Femur (tissue), 1 donor: ENCODE measurements at regions not wholly inside any gene's neighbourhood (a gene's known extent, or its start where the extent isn't known, plus 50 kb on each side); places are given as distances from the start of the nearest gene placed in this dataset.

Source experiments
- DNase-seq: peaks from one replicate; pipeline ENCODE4 v3.0.0-alpha.2; 2017

DNA sequence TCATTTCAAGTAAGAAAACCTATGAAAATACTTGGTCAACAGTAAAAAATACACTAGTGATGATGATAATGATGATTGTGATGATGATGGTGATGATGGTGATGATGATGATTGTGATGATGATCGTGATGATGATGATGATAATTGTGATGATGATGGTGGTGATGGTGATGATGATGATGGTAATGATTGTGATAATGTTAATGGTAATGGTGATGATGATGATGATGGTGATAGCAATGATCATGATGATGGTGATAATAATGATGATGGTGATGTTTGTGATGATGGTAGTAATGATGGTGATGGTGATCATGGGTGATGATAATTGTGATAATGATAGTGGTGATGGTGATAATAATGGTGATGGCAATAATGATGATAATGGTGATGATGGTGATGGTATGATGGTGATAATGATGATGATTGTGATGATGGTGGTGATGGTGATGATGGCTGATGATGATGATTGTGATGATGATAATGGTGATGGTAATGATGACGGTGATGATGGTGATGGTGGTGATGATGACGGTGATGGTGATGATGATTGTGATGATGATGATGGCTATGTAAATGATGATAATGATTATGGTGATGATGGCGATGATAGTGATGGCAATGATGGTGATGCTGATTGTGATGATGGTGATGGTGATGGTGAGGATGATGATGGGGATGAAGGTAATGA lies 62.1 kb downstream of the VCX3A start:
- DNase-seq, result no peak

DNA sequence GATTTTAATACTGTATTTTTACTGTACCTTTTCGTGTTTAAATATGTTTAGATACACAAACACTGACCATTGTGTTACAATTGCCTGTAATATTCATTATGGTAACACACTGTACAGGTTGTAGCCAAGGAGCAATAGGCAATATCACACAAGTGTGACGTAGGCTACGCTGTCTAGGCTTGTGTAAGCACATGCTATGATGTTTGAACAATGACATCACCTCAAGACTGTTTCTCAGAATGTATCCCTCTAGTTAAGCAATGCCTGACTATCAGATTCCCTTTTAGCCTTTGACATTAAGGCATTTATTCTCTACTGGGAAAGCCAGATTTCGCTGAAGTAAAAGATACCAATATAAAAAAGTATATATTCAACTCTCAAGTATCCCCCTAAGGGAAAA lies 66.2 kb downstream of the VCX3A start:
- DNase-seq, result no peak

DNA sequence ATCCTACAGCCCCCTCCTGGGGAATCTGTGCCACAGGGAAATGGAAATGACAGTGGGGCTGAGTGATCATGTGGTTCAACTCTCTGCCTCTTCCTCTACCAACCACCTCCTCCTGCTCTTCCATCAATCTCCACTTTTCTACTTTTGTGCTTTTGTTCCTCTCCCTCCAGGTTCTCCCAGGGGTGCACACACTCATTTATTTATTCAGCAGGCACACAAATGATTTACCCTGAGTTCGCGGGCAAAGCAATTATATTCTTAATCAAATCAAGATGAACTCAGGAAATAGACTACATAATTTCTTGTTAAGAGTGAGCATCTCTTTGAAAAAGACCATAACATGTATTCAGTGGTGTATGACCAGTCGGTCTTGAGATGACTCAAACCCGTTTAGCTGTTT lies 69.2 kb downstream of the VCX3A start:
- no peak for DNase-seq

DNA sequence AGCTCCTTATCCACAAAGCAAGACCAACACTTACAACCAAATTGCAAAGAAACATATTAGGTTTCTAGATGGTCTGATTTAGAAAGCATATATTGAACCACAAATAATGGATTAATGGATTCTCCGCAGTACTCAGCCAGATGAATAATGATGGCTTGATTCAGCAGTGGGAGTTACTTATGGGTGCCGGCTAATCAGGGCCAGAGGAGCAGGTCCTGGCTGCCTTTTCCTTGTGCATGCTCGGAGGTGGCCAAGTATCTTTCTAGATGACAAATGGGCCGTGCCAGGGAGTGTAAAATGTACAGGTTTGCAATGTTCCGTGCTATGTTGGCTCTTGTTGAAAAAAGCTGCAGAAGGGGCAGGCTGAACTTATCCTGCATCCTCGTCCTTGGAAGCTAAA lies 70.2 kb downstream of the VCX3A start:
- DNase-seq, result no peak

DNA sequence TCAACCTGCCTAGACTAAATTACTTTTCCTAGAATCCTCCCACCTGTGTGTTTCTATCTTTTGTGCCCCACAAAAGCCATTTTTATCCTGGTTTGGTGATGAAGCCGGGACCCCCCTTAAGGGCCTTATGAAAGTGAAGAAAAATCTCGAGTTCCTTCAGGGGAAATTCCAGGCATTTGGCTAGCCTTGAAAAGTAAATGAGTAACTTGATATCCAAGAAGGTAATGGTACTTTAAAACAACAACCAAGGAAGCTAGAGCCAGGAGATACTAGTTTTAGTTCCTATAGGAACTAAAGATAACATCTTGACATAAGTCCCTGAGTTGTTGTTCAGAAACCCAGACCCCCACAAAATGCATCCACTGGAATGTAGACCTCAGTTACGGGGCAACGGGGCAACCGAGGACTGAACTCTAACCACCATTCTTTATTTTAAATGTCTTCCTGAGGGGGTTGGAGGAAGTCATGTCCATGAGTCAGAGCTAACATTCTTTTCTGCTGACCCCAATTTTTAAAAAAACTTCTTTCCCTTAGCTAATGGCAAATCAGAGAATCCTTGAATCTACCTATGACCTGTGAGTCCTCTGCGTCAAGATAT lies 73.9 kb downstream of the VCX3A start:
- no peak for DNase-seq

DNA sequence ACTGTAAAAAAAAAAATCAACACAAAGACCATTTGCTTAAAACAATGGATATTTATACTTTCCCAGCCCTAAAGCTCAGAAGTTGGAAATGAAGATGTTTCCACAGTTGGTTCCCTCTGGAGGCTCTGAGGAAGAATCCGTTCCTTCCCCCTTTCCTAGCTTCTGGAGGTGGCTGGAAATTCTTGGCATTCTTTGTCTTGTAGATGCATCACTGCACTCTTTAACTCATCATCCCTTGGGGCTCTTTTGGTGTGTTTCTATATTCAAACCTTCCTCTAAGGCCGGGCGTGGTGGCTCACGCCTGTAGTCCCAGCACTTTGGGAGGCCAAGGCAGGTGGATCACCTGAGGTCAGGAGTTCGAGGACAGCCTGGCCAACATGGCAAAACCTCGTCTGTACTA lies 78.7 kb downstream of the VCX3A start:
- DNase-seq, result no peak

DNA sequence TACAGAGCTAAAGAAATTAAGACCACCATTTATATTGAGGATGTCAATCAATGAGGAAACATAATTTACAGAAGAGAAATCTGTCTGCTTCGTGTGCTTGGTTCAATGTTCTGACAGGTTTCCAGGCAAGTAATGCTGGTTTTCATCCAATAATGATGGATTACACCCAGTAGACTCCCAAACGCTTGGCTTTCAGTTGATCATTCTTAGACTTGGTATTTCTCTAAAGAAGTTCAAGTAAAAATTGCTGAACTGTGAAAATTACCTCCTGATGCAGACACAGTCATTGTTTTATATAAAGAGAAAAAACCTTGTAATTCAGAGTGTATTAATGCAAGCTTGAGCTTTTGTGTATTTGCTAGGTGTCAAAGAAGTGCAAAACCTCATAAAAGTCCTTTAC lies 85.0 kb downstream of the VCX3A start:
- no peak for DNase-seq

DNA sequence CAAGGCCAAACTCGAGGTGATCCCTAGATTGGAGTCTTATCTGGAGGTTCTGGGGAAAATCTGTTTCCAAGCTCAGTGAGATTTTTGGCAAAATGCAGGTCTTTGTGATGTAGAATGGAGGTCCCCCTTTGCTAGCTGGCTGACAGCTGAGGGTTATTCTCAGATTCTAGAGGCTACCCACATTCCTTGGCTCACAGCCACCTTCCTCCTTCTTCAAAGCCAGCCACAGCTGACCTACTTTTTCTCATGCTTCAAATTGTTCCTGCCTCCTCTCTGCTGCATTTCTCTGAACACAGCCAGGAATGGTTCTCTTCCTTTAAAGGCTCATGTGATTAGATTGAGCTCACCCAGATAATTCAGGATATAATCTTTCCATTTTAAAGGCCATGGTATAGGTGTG lies 86.9 kb downstream of the VCX3A start:
- no peak for DNase-seq

DNA sequence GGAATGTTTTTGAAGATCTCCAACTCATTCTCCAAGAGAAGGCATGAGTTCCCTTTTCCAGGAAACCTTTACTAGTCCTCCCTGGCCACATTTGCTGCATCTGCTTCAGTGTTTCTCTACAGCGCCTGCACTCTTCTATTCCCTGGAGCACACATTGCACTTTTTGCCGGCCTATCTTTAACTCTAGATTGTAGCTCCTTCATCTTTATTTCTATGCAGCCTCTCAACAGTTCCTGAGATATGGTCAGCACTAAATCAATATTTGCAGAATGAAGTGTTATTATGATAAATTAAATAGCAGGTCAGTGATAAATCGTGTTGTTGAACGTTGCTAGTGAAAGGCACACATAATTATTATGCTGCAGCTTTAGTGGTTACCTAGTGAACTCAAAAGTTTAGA lies 88.3 kb downstream of the VCX3A start:
- DNase-seq, result no peak

DNA sequence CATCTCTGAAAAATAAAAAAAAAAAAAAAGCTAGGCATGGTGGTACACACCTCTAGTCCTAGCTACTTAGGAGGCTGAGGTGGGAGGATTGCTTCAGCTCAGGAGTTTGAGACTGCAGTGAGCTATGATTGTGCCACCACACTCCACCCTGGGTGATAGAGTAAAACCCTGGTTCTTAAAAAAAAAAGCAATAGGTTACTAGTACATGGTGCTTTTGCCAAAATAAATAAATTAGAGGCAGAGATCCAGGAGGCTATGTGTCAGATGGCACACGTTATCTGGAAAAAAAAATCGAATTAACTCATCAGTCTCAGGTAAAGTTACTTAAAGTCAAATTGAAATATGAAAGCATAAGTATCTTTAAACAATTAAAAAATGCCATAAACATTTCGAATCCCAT lies 94.3 kb downstream of the VCX3A start:
- DNase-seq, result no peak

DNA sequence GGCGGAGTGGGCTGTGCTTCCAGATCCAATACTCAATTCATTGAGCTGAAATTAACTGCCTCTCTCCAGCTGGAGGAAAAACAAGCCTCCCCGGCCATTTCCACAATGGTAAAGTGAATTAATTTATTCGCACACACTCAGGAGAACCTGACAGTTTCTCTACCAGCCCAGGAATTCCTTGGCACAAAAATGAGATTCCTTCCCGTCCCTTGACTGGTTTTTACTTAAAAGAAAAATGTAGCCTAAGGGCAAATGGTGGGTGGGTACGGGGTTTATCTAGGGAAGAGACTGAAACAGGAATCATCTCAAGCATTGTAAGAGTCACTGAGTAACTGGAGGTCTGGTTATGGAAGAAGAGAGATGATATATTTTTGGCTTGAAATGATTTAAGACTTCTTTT lies 102.7 kb downstream of the VCX3A start:
- DNase-seq, result no peak

DNA sequence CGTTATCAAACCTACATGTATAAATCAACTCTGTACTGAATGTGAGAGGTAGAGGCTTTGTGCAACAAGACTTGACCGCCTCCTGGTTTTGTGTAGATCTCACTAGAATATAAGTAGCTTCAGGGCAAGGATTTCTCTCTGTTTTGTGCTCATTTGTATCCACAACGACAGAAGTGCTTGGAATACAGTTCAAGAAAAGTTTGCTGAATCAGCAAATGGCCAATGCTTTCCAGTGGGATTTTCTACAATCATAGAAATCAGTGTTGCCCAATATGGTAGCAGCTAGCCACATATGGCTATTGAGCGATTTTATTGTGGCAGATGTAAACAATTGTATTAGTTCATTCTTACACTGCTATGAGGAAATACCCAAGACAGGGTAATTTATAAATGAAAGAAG lies 127.4 kb downstream of the VCX3A start:
- no peak for DNase-seq

DNA sequence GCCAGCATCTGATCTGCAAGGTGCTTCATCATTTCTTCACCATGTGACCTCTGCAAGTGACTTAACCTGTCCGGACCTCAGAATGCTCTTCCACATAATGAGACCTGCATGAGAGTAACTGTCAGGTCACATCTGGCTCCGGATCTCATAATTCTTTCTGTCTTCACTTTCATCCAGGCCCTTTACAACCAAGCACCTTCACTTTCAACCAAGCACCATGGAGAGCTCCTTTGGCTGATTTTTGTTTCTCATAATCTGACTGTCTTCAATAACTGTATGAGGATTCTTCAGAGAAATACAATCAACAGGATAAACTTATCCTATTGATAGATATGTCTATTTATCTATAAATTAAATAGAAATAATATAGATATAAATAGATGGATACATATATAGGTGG lies 148.1 kb downstream of the VCX3A start:
- no peak for DNase-seq

DNA sequence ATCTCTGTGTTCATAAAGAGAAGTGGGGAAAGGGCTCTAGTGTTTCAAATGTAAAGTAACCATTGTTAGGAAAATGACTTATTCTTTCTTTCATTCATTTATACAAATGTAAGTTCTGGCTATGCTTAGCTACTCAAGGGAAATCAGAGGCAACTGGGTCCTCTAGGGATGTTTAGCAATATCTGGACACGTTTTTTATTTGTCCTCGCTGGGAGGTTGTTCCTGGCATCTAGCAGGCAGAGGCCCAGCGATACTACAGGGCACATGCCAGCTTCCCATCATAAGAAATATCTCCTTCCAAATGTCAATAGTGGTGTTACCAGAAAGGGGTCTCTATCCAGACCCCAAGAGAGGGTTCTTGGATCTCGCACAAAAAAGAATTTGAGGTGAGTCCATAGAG lies 150.0 kb downstream of the VCX3A start:
- no peak for DNase-seq

DNA sequence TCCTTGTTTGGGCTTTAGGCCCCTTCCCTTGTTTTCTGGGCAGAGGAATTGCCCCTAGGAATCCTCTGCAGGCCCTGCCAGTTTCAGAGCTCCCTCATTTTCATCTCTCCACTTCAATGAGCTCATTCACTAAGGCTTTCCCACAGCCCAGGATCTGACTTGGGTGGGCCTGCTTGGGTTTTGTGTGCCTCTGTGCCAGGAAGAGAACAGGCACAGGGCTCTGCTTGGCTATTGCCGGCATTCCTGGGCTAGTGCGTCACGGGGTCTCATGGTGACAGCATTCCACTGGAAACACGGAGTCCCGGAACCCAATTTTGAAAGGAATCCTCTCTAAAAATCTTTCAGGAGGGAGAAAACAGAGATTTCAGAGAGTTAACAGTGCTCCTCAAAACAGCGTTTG lies 150.5 kb downstream of the VCX3A start:
- peak; percentile 17 for DNase-seq

DNA sequence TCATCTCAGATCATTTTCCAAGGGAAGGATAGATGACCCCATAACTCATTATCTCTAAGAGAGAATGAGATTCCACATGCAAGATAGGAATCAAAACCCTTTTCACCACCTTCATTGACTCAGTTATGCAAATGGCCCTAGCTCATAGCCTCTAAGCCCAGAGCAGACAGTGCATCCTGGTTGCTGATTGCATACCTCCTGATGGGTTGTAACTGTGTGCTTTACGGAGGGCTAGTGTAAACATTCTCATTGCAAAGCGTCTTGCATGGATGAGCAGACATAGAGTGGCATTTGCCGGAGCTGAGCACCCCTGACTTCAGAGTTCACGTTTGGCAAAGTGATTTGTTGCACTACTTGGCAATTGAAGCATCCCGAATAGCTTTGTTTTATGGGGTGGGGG lies 151.0 kb downstream of the VCX3A start:
- DNase-seq, result no peak

DNA sequence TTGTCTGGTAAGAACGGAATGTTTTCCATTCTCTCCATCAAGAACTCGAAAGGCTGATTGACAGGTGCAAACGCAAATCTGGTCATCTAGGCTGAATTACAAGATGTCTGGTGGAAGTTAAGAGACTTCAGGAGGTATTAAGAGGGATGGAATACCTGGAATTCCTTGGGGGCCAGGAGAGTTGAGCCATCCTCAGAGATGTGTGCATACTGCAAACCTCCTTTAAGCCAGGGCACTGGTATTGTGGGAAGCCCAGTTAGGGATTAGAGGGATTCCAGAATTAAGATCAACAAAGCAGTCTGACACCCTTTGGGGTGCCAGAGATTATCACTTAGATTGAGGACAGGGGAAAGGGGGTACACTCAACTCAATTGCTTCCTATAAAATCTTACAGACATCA lies 151.4 kb downstream of the VCX3A start:
- no peak for DNase-seq

DNA sequence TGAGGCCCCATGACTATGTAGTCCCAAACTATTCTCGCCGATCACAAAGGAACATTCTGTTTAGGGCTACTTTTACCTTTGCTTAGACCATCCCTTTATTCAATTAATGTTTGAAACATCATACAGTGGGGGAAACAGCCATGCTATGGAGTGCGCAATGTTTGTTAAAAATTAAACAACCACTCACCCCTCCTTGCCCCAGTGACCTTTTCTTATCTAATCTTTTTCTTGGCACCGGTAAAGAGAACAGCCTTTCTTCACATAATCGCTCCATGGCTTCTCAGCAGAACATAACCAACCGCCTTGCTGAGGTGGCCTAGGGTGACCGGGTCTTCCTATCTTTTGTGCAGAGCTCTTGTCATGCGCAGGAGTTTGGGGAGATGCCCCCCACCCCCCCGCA lies 152.6 kb downstream of the VCX3A start:
- DNase-seq, result no peak

DNA sequence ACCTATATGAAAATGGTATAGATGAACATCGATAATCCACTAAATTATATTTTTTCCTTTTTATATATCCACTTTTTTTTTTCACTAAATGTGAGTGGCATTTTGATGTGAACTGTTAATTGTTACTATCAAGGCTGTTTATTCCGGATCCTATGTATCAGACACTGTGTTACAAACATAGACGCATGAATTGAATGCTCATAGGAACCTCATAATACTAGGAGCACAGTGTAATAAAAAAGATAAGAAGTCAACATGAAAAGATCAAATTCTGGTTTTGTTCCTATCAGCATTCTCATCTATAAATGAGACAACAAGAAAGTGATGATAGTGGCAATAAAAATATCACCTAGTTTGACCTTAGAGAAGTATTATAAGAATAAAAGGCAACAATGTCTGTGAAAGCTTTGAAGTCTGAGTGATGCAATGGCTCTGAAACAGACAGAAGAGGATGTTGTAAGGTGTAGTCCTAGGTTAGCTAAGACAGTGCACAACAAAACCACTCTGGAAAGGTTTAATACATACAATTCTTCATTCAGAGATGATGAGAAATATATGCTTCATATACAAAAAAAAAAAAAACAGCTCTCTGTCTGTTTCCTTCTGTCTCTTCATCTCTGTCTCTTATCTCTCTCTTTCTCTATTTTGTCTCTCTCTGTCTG lies 148.6 kb upstream of the NLGN4X start:
- DNase-seq, result no peak

DNA sequence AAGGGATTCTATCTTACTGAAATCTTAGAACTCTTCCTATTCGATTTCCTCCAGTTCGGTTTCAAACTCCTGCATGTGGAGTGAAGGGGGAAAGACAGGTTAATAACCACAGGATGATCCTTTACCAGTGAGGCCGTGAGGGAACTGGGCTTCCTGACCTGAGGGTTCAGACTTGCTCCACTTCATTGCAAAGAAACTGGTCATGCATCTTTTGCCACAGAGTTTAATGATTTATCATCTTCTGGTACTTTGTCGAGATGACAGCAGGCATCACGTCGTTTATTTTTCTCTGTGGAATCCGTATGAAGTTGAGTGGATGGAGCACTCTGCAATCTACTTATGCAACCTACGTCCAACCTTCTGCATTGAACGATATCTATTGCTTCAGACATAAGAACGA lies 145.9 kb upstream of the NLGN4X start:
- no peak for DNase-seq

DNA sequence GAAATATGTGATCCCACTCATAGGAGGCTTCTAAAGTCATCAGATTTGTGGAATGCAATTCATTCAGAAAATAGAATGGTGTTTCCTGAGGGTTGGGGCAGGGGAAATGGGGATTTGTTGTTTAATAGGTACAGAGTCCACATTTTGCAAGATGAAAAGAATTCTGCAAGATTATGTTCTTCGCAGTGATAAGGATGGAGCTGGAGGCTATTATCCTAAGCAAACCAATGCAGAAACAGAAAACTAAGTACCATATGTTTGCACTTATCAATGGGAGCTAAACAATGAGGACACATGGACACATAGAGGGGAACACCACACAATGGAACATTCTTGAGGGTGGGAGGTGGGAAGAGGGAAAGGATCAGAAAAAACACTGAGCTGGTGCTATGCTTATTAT lies 144.3 kb upstream of the NLGN4X start:
- no peak for DNase-seq

DNA sequence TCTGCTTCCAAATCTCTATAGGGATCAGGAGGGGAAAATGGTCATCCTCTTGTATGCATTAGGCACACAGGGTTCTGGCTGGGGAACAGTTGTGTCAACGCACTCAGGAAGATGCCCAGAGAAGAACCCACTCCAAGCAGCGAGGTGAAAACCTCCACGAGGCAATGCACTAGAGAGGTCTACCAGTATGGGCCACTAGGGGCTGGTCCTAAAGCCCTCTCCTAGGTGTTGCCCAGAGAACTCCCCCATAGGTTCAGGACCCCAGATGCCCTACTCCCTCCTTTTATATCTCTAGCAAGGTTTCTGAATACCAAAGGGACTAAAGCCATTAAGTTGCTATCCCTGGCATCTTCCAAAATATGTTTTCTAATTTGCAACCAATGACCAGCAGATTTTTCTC lies 142.7 kb upstream of the NLGN4X start:
- no peak for DNase-seq

DNA sequence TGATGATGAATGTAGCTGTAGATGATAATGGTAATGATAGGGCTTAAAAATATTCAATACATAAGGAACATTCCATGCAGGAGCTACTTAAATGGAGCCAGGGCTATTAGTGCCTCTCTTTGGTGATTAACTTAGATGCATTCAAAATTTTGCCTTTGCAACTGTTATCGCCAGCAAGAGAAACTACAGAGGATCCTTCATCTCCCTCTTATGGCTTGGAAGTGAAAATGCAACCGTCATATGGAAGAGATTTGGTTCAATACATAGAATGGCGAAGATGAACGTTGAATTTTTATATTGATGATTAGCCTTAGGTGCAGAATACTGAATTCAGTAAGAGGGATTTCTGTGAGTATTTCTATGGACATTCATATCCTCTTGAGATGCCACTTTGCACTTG lies 134.5 kb upstream of the NLGN4X start:
- no peak for DNase-seq

DNA sequence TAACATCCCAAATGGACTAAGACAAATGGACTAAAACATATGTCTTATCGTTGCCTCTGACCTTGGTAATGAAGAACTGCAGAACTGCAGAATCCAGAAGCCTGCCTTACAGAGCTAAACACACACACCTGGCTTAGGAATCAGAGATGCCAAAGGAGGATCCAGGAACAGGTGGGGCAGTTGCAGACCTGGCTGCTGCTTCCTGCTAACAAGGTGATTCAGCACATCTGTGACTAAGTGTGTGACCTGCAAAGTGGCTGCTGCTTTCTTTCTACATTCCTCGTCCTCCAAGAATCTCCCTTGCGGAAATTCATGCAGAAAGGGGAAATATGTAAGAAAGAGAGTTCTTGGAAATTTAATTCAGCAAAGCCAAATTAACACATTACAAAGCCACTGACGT lies 96.8 kb upstream of the NLGN4X start:
- DNase-seq, result no peak

DNA sequence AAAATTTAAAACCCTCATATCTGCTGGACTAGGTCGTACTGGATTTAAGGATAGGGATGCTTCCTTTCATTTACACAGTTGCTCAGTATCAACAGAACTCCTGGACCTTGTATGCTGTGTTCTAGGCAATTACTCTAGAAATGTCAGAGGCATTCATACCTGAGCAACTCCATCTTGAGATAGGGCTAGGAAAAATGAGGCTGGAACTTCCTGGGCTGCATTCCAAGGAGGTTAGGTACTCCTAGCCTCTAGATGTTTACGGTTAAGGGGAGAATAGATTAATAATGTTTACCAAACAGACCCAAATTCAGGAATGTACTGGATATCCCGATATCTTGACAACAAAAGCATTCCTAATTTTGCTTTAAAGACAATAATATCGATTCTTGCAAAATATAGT lies 84.7 kb upstream of the NLGN4X start:
- DNase-seq, result no peak
